Coronary artery (tissue), 2 donors: ENCODE measurements at regions not wholly inside any gene's neighbourhood (a gene's known extent, or its start where the extent isn't known, plus 50 kb on each side); places are given as distances from the start of the nearest gene placed in this dataset.

Experiments
- DNase-seq: peaks from one replicate; pipeline ENCODE4 v3.0.0-alpha.2; 2017; ENCODE audit warnings: low spot score
- H3K27ac ChIP-seq, 2 donors: fragments of 200-600 bp; sonication (generic); one replicate each; pipeline ENCODE4 v1.5.1; 2016 to 2019
- H3K4me3 ChIP-seq: fragments of 200-600 bp; sonication (generic); 2 replicates; pipeline ENCODE4 v1.5.1; 2016; ENCODE audit warnings: mild to moderate bottlenecking, moderate library complexity
- TF ChIP-seq, protein P1 (sequence below): fragments of 200-600 bp; sonication (generic); IDR thresholded peaks from one replicate; pipeline ENCODE4 v1.5.1; 2019; ENCODE audit warnings: antibody characterized with exemption

DNA sequence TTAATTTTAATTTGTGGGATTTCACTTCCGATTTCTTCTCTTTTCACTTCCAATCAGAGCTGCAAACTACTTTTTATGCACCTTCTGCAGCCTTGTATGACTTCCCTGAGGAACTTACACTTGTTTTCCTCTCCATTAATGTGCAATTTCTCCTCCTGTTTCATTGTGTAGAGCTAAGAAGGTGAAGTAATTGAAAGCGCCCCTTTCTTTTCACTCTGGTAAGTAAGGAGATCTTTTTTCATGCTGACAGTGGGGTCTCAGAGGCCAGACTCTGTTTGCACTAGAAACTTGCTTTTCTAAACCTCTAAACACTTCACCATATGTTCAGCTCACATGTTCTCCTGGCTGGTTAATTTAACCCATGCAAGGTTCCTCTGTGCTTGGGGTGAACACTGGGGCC is 117.0 kb downstream of the FANCF start:
- DNase-seq: no peak
- Histone ChIP-seq H3K4me3 (no peak overlapping the region), H3K27ac (no peak overlapping the region)
- TF ChIP-seq, protein P1, sequence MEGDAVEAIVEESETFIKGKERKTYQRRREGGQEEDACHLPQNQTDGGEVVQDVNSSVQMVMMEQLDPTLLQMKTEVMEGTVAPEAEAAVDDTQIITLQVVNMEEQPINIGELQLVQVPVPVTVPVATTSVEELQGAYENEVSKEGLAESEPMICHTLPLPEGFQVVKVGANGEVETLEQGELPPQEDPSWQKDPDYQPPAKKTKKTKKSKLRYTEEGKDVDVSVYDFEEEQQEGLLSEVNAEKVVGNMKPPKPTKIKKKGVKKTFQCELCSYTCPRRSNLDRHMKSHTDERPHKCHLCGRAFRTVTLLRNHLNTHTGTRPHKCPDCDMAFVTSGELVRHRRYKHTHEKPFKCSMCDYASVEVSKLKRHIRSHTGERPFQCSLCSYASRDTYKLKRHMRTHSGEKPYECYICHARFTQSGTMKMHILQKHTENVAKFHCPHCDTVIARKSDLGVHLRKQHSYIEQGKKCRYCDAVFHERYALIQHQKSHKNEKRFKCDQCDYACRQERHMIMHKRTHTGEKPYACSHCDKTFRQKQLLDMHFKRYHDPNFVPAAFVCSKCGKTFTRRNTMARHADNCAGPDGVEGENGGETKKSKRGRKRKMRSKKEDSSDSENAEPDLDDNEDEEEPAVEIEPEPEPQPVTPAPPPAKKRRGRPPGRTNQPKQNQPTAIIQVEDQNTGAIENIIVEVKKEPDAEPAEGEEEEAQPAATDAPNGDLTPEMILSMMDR: no peak

GRCh38 chr11:22497474-22497873 is 128.1 kb downstream of the FANCF start:
- no peak overlapping the region for H3K27ac ChIP-seq
- no peak overlapping the region for H3K4me3 ChIP-seq
- TF ChIP-seq, protein P1: no peak
- no peak for DNase-seq

DNA sequence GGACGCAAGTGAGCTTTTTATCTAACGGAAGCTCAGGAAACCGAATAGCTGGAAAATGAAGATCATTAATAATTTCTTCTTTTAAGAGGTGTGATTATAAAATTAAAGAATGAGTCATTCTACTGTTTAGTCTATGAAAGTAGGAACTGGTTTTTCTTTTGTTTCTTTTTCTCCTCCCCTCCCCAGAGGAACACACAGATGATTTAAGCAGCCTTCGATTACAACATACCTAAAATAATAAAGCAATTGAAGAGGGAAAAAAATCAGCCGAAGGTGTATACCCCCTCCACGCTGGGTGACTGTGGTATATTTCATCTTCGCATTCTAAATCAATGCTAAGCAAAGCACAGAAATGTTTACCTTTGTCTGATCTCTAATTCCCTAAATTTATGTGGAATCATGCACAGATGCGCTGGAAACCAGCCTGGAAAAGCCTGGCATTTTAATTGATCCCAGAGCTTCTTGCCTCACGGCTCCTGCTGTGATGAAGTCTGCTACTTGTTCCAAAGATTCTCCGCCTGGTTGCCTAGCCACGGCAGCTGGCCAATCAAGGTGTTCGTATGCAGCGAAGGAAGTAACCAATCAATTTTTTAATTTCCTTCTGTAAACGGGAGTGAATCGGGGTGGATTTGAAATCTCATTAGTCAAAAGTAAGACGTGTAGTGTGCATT is 133.9 kb downstream of the FANCF start:
- TF ChIP-seq, protein P1: no peak
- no peak for DNase-seq
- Histone ChIP-seq H3K4me3 (no peak overlapping the region), H3K27ac (no peak overlapping the region)

GRCh38 chr11:22479971-22480720 is 142.0 kb downstream of the SLC17A6 start:
- no peak overlapping the region for H3K27ac ChIP-seq
- DNase-seq: no peak
- no peak overlapping the region for H3K4me3 ChIP-seq
- TF ChIP-seq, protein P1: no peak

DNA sequence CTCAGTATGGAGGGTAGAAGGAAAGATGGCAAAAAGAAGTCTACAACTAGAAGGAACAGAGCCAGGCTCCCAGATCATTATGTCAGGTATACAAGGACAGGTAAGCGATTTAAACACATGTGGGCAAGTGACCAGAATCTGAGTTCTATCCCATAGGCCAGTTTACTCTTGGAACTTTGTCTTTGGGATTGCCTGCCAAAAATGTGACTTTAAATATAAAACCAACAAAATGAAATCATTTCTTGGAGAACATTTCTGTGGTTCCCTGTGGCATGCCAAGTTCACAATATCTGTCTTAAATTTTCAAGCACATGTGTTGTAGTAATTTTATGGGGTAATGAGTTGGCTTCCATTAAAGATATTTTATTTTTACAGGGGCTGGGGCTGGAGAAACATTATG is 141.0 kb downstream of the SLC17A6 start:
- Histone ChIP-seq H3K4me3 (no peak overlapping the region), H3K27ac (no peak overlapping the region)
- TF ChIP-seq, protein P1: no peak
- DNase-seq: no peak

GRCh38 chr11:22478169-22478568 is 140.0 kb downstream of the SLC17A6 start:
- H3K4me3 ChIP-seq: no peak overlapping the region
- no peak for DNase-seq
- no peak overlapping the region for H3K27ac ChIP-seq
- TF ChIP-seq, protein P1: no peak

DNA sequence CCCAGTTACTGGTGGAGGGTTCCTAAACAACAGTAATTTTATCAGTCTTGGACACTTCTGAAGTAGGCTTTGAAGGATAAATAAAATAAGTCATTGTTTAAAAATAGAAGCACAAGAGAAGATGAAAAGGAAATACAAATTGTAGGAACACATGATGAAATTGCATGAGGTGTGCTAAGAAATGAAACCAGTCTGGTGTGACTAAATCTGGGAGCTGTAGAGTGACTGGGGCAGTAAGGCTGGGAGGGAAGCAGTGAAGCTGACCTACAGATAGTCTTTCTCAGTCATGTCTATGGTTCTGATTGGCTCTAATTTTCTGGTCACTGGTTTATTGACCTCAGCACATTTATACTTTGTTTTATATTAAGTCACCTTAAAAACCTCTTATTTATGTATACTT is 139.1 kb downstream of the SLC17A6 start:
- Histone ChIP-seq H3K4me3 (no peak overlapping the region), H3K27ac (no peak overlapping the region)
- TF ChIP-seq, protein P1: no peak
- DNase-seq: no peak
